H1 (cell line): ENCODE measurements at regions not wholly inside any gene's neighbourhood (a gene's known extent, or its start where the extent isn't known, plus 50 kb on each side); places are given as distances from the start of the nearest gene placed in this dataset.

Experiments used
- CTCF ChIA-PET: fragments of 300-600 bp; sonication (Branson Sonifier 250); formaldehyde crosslinking; loops from one replicate; lab custom pipeline; 2021; ENCODE audit not compliant: partially characterized antibody; lab: Charles Lee
- POLR2A ChIA-PET: fragments of 300-600 bp; sonication (Branson Sonifier 250); formaldehyde crosslinking; loops from one replicate; lab custom pipeline; 2021; ENCODE audit warnings: inconsistent platforms; ENCODE audit not compliant: partially characterized antibody; lab: Charles Lee
- DNase-seq, 2 experiments: peaks; one replicate each; pipeline versions ENCODE4 v3.0.0 to v3.0.0-alpha.2; 2010 to 2022; ENCODE audit warnings: low spot score in 2 of 2, low read depth in 1 of 2, mixed read lengths in 1 of 2
- FAIRE-seq: peaks from 2 replicates; lab custom pipeline; 2011; peaks lifted over from hg19 to GRCh38; lab: Jason Lieb, UNC
- H2AFZ ChIP-seq: 2 replicates; pipeline ENCODE4 v1.8.1; 2012; ENCODE audit warnings: low read length, inconsistent platforms
- H2AK5ac ChIP-seq: 2 replicates; pipeline ENCODE4 v1.6.1; 2013; ENCODE audit warnings: low read depth, low read length
- H2BK120ac ChIP-seq: replicated peaks from 2 replicates; pipeline ENCODE3; 2013; ENCODE audit warnings: low read depth, low read length, inconsistent platforms
- H2BK12ac ChIP-seq: 2 replicates; pipeline ENCODE4 v1.6.1; 2013; ENCODE audit warnings: low read depth, low read length
- H2BK15ac ChIP-seq: 2 replicates; pipeline ENCODE4 v1.6.1; 2013; ENCODE audit warnings: low read length
- H2BK20ac ChIP-seq: 2 replicates; pipeline ENCODE4 v1.6.1; 2013; ENCODE audit warnings: low read length
- H2BK5ac ChIP-seq: 2 replicates; pipeline ENCODE4 v1.6.1; 2013; ENCODE audit warnings: low read depth, low read length
- H3K14ac ChIP-seq: 2 replicates; pipeline ENCODE4 v1.6.1; 2013; ENCODE audit warnings: inconsistent platforms; ENCODE audit not compliant: insufficient read length
- H3K18ac ChIP-seq: 2 replicates; pipeline ENCODE4 v1.6.1; 2013; ENCODE audit warnings: low read length; ENCODE audit errors: extremely low read depth
- H3K23ac ChIP-seq: 2 replicates; pipeline ENCODE4 v1.6.1; 2013; ENCODE audit warnings: inconsistent platforms; ENCODE audit not compliant: insufficient read length
- H3K23me2 ChIP-seq: 2 replicates; pipeline ENCODE4 v1.6.1; 2013; ENCODE audit warnings: low read depth, low read length
- H3K27ac ChIP-seq: 2 replicates; pipeline ENCODE4 v1.6.1; 2011; ENCODE audit warnings: low read depth, low read length, inconsistent platforms
- H3K27me3 ChIP-seq, 4 experiments: replicated peaks in 1 of 4; 1 replicate in 1 of 4; 2 replicates in 3 of 4; pipeline versions ENCODE4 v1.6.1 to v1.8.1; 2011 to 2013; ENCODE audit warnings: low read length in 3 of 4, mild to moderate bottlenecking in 3 of 4, inconsistent platforms in 2 of 4, mixed read lengths in 2 of 4, moderate library complexity in 1 of 4; ENCODE audit not compliant: control insufficient read depth in 3 of 4, insufficient read depth in 3 of 4; ENCODE audit errors: extremely low read depth in 1 of 4
- H3K36me3 ChIP-seq, 4 experiments: 2 replicates each; pipeline versions ENCODE4 v1.6.1 to v1.8.1; 2011 to 2013; ENCODE audit warnings: mild to moderate bottlenecking in 4 of 4, low read length in 3 of 4, moderate library complexity in 2 of 4, control low read depth in 1 of 4, inconsistent platforms in 1 of 4; ENCODE audit not compliant: insufficient read depth in 4 of 4, control insufficient read depth in 2 of 4
- H3K4ac ChIP-seq: replicated peaks from 2 replicates; pipeline ENCODE3; 2013; ENCODE audit warnings: low read length, low read depth, mixed read lengths, inconsistent platforms; ENCODE audit not compliant: insufficient read length
- H3K4me1 ChIP-seq, 4 experiments: replicated peaks in 1 of 4; 1 replicate in 1 of 4; 2 replicates in 3 of 4; pipeline versions ENCODE4 v1.6.1 to v1.8.1; 2011 to 2013; ENCODE audit warnings: low read length in 3 of 4, inconsistent platforms in 2 of 4, mixed read lengths in 1 of 4; ENCODE audit not compliant: insufficient read depth in 4 of 4, control insufficient read depth in 3 of 4
- H3K4me2 ChIP-seq, 2 experiments: 2 replicates each; pipeline versions ENCODE4 v1.6.1 to v1.8.1; 2011 to 2013; ENCODE audit warnings: low read depth in 2 of 2, low read length in 2 of 2, control low read depth in 1 of 2, inconsistent platforms in 1 of 2, mild to moderate bottlenecking in 1 of 2; ENCODE audit not compliant: insufficient read depth in 1 of 2
- H3K4me3 ChIP-seq, 4 experiments: fragments of 200-600, 300-600 bp in 1 of 4; sonication (generic), shearing (Covaris generic), sonication (Bioruptor Twin) in 1 of 4; 2 replicates each; pipeline versions ENCODE4 v1.5.1 to v1.8.1; 2011 to 2016; ENCODE audit warnings: low read length in 4 of 4, low read depth in 3 of 4, control low read depth in 2 of 4, inconsistent platforms in 2 of 4, mild to moderate bottlenecking in 2 of 4, mixed read lengths in 1 of 4, moderate library complexity in 1 of 4; ENCODE audit not compliant: insufficient read depth in 2 of 4; ENCODE audit errors: extremely low read depth in 1 of 4
- H3K56ac ChIP-seq: replicated peaks from 2 replicates; pipeline ENCODE3; 2013; ENCODE audit warnings: low read depth, mild to moderate bottlenecking, mixed read lengths, low read length, inconsistent platforms; ENCODE audit not compliant: insufficient read length
- H3K79me1 ChIP-seq: 2 replicates; pipeline ENCODE4 v1.6.1; 2013; ENCODE audit warnings: low read depth, low read length, control low read depth
- H3K79me2 ChIP-seq, 2 experiments: 2 replicates each; pipeline versions ENCODE4 v1.6.1 to v1.8.1; 2012 to 2013; ENCODE audit warnings: low read length in 2 of 2, mild to moderate bottlenecking in 2 of 2, inconsistent platforms in 1 of 2; ENCODE audit not compliant: insufficient read depth in 2 of 2, control insufficient read depth in 1 of 2
- H3K9ac ChIP-seq, 4 experiments: replicated peaks in 1 of 4; 1 replicate in 1 of 4; 2 replicates in 3 of 4; pipeline versions ENCODE4 v1.6.1 to v1.8.1; 2011 to 2013; ENCODE audit warnings: low read depth in 3 of 4, low read length in 3 of 4, control low read depth in 2 of 4, mild to moderate bottlenecking in 2 of 4, moderate library complexity in 2 of 4, inconsistent platforms in 1 of 4; ENCODE audit errors: extremely low read depth in 1 of 4
- H3K9me3 ChIP-seq, 2 experiments: 2 replicates each; pipeline versions ENCODE4 v1.6.1 to v1.8.1; 2012 to 2013; ENCODE audit warnings: mild to moderate bottlenecking in 2 of 2, moderate library complexity in 2 of 2, control low read depth in 1 of 2, inconsistent platforms in 1 of 2, low read depth in 1 of 2, low read length in 1 of 2, mixed read lengths in 1 of 2; ENCODE audit not compliant: insufficient read depth in 2 of 2
- H4K20me1 ChIP-seq, 2 experiments: replicated peaks in 1 of 2; 2 replicates each; pipeline versions ENCODE3 to v1.8.1; 2011 to 2013; ENCODE audit warnings: inconsistent platforms in 2 of 2, low read length in 2 of 2, mild to moderate bottlenecking in 1 of 2; ENCODE audit not compliant: insufficient read depth in 2 of 2, control insufficient read depth in 1 of 2
- H4K5ac ChIP-seq: 2 replicates; pipeline ENCODE4 v1.6.1; 2013; ENCODE audit warnings: low read length, low read depth, mixed read lengths, inconsistent platforms; ENCODE audit not compliant: insufficient read length
- H4K8ac ChIP-seq: 2 replicates; pipeline ENCODE4 v1.8.0; 2013; ENCODE audit warnings: mild to moderate bottlenecking, moderate library complexity, low read length, inconsistent platforms; ENCODE audit not compliant: insufficient read depth; ENCODE audit errors: extremely low read depth
- H4K91ac ChIP-seq: replicated peaks from 2 replicates; pipeline ENCODE3; 2013; ENCODE audit warnings: low read length, mixed read lengths, inconsistent platforms; ENCODE audit not compliant: insufficient read length
- CBX8 ChIP-seq: fragments of 300-800, 300-1000 bp; sonication (generic); IDR thresholded peaks from 2 replicates; pipeline ENCODE4 v1.7.1; 2016; ENCODE audit warnings: low read depth, low read length, borderline replicate concordance
- CEBPB ChIP-seq: IDR thresholded peaks from 2 replicates; pipeline ENCODE4 v1.6.1; 2012; ENCODE audit warnings: low read depth, low read length
- CHD1 ChIP-seq: IDR thresholded peaks from 2 replicates; pipeline ENCODE4 v1.6.1; 2012; ENCODE audit warnings: low read depth, low read length, improper control_type of control experiment
- CHD2 ChIP-seq: IDR thresholded peaks from 2 replicates; pipeline ENCODE4 v1.6.1; 2012; ENCODE audit warnings: low read length, improper control_type of control experiment
- CTBP2 ChIP-seq: IDR thresholded peaks from 2 replicates; pipeline ENCODE4 v1.7.0; 2011; ENCODE audit warnings: borderline replicate concordance, mild to moderate bottlenecking, moderate library complexity, mixed read lengths, low read length; ENCODE audit not compliant: insufficient read depth, insufficient read length
- HDAC2 ChIP-seq, 2 experiments: fragments of 300-600 bp in 1 of 2; sonication (generic) in 1 of 2; IDR thresholded peaks; 2 replicates each; pipeline ENCODE4 v1.6.1; 2011 to 2012; ENCODE audit warnings: low read depth in 2 of 2, low read length in 2 of 2, mild to moderate bottlenecking in 2 of 2, moderate library complexity in 2 of 2, borderline replicate concordance in 1 of 2, inconsistent platforms in 1 of 2
- KDM4A ChIP-seq: IDR thresholded peaks from one replicate; pipeline ENCODE4 v1.7.1; 2012; ENCODE audit warnings: low read depth, mild to moderate bottlenecking, moderate library complexity, low read length, inconsistent platforms; ENCODE audit not compliant: severe bottlenecking
- RNF2 ChIP-seq: fragments of 200-900, 300-1000 bp; sonication (generic); IDR thresholded peaks from 2 replicates; pipeline ENCODE4 v1.7.1; 2016; ENCODE audit warnings: borderline replicate concordance, low read depth, mild to moderate bottlenecking, antibody characterized with exemption, low read length; ENCODE audit not compliant: poor library complexity, severe bottlenecking; ENCODE audit errors: missing control alignments
- SIN3A ChIP-seq, 2 experiments: IDR thresholded peaks in 1 of 2; conservative IDR thresholded peaks in 1 of 2; 2 replicates each; pipeline ENCODE4 v1.6.1; 2011 to 2012; ENCODE audit warnings: low read length in 2 of 2, improper control_type of control experiment in 1 of 2, low read depth in 1 of 2, mild to moderate bottlenecking in 1 of 2
- SP2 ChIP-seq: IDR thresholded peaks from 2 replicates; pipeline ENCODE4 v1.6.1; 2012; ENCODE audit warnings: mild to moderate bottlenecking, low read length, inconsistent platforms
- ZNF274 ChIP-seq: IDR thresholded peaks from 2 replicates; pipeline ENCODE4 v1.7.0; 2012; ENCODE audit warnings: low read length, borderline replicate concordance; ENCODE audit errors: extremely low read depth
- WGBS, 2 experiments: shearing (Covaris generic) in 1 of 2; methylation state at CpG; one replicate each; pipeline versions ENCODE4 v1.1.6 to v1.1.7; 2013 to 2015; ENCODE audit warnings: low lambda C conversion rate in 2 of 2, mixed read lengths in 2 of 2, inconsistent platforms in 1 of 2, low coverage in 1 of 2, missing lambda C conversion rate in 1 of 2; ENCODE audit not compliant: insufficient replicate concordance in 2 of 2, insufficient coverage in 1 of 2, insufficient read length in 1 of 2; ENCODE audit errors: extremely low coverage in 1 of 2, missing lambda C conversion rate in 1 of 2; 5-methylcytosine and 5-hydroxymethylcytosine counted together

DNA sequence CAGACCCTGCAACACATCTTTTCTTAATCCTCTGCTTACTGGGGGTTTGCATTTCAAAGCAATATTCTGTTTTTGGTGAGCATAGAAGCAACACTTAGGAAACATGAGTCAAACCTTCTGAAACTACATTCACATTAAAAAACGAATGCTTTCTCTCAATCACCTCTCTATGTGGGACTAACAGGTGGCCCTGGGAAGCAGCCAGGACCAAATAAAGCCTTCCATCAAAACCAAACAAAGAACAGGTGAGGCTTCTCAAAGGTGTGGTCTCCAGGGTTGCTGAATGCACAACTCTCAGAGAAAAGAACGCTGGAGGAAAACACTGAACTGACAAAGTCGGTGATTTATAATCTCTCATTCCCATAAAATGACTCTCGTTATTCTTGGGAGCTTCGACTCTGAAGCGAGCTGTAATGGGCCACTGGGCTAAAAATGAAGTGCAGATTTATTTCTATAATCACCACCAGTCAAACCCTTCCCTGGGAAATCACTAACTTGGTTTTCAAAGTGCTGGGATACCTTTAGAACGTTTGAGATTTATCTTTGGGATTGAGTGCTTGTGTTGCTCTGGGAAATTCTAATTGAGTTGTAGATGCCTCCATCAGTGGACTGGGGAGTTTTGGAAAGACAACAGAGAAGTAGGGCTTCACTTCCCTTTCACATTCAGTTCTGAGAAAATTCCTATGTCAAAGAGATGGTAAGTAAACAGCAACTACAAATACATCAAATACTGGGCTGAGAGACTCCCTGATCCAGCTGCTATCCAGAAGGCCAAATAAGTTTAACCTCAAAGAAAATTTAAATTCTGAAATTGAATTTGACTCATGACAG, 262.0 kb upstream of the TMPO start:
- Histone ChIP-seq H2BK15ac (no peak overlapping the region), H3K27ac (no peak overlapping the region), H3K4me2 (peak overlapping the region in 1 of 2 experiments; percentile 2; a peak in 1 of 4 replicates), H3K14ac (no peak overlapping the region), H3K79me1 (no peaks in the 10 kb centered on the region), H2BK5ac (no peak overlapping the region), H2AK5ac (no peak overlapping the region), H3K4me3 (no peak overlapping the region), H2AFZ (no peak overlapping the region), H3K27me3 (peaks cover 0 to 1% (median 0%) of the 10 kb centered on the region in 4 experiments; a peak in 1 of 7 replicates), H3K4ac (no peak overlapping the region), H3K18ac (no peak overlapping the region), H4K8ac (no peak overlapping the region), H4K20me1 (no peaks in the 10 kb centered on the region), H3K36me3 (no peaks in the 10 kb centered on the region), H3K79me2 (no peaks in the 10 kb centered on the region), H3K4me1 (peaks cover 0 to 12% (median 3%) of the 10 kb centered on the region in 4 experiments; a peak in 5 of 7 replicates), H3K56ac (no peak overlapping the region), H2BK120ac (no peak overlapping the region), H4K5ac (no peak overlapping the region), H2BK12ac (no peak overlapping the region), H3K23me2 (no peaks in the 10 kb centered on the region), H2BK20ac (no peak overlapping the region), H3K23ac (no peak overlapping the region), H4K91ac (no peak overlapping the region), H3K9me3 (no peaks in the 10 kb centered on the region), H3K9ac (no peak overlapping the region)
- DNase-seq (no peak), FAIRE-seq (no peak)
- WGBS, 2 experiments = 65% methylated on average over 7 of the region's 7 CpGs; no CpG with 5 or more reads in 1 of the 2 experiments
- POLR2A ChIA-PET = no interaction called here
- CTCF ChIA-PET = interaction anchor here (0.7 to 3.2 kb wide), 3 partner anchors 26 to 279 kb away, joined by 3 to 14 read pairs (median 4); no protein-coding TSS in a partner anchor
- TF ChIP-seq CHD2 (no peak), CBX8 (no peak), HDAC2 (IDR thresholded peaks at IDR 0.05; ENCODE audit: borderline replicate concordance in 1 of 2, low read depth in 2 of 2, low read length in 2 of 2) (no peak), CHD1 (no peak), ZNF274 (no peak), SP2 (no peak), KDM4A (no peak), RNF2 (no peak), SIN3A (conservative IDR thresholded peaks at IDR 0.05 in 1 of 2, IDR thresholded peaks at IDR 0.05 in 1 of 2; ENCODE audit: low read depth in 1 of 2, low read length in 2 of 2) (no peak), CEBPB (no peak), CTBP2 (no peak)
